COLO668 (cell line): ENCODE measurements at regions not wholly inside any gene's neighbourhood (a gene's known extent, or its start where the extent isn't known, plus 50 kb on each side); places are given as distances from the start of the nearest gene placed in this dataset.
"Not testable (repeated sequence)": the region's sequence is repeated elsewhere in the genome, so short reads cannot be mapped to it uniquely, and the experiment has no call there.

Experiments
- DNase-seq: peaks from one replicate; lab custom pipeline; 2025; ENCODE audit not compliant: unreplicated experiment; lab: John Stamatoyannopoulos, UW

DNA sequence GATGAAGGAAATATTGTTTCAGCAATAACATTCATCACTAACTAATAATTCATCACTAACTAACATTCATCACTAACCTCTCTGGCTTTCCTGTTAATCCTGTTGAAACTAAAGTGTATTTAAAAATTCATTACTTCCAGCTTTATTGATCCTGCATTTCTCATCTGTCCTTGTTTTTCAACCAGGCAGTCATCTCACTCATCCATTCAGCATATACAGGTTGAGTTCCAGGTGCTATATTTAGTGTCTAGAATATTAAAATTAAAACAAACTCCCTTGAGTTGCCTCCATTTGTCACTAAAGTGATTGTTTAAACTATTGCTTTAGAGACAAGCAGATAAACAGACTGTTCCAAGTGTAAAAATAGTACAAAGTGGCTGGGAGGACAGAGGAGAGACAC is 58.1 kb downstream of the ATXN7L3B start:
- no peak for DNase-seq

DNA sequence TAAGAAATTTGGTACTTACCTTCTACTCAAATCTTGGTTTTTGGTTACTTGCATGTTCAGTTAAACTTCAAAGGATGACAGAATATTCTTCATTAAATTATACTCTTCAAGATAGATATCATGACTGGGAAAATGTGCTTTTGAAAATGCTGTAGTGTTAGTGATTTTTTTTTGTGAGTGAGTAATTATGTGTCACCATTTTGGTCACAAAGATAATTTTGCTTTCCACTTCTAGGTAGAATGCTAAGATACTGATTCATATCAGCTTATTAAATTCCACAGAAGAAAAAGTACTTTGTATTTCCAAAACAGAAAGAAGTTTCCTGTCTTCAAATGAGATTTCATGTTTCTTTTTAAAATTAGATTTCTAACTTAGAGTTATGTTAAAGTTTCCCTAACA is 61.2 kb downstream of the ATXN7L3B start:
- no peak for DNase-seq

DNA sequence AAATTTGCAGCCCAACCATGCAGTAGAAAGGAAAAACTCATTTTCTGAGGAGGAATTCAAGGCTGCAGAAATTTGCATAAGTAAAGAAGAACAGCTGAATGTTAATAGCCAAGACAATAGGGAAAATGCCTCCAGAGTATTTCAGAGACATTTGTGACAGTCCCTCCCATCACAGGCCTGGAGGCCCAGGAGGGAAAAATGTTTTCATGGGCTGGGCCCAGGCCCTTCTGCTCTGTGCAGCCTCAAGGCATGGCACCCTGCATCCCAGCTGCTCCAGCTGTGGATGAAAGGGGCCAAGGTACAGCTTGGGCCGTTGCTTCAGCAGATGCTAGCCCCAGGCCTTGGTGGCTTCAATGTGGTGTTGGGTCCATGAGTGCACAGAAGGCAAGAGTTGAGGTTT is 62.3 kb downstream of the ATXN7L3B start:
- peak; percentile 5 for DNase-seq

DNA sequence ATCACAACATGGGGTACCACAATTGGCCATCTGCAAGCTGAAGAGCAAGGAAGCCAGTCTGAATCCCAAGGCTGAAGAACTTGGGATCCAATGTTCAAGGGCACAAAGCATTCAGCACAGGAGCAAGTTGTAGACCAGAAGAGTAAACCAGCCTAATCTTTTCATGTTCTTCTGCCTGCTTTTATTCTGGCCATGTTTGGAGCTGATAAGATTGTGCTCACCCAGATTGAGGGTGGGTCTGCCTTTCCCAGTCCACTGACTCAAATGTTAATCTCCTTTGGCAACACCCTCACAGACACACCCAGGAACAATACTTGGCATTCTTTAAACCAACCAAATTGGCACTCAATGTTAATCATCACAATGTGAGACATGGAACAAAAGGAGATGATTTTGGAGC is 63.2 kb downstream of the ATXN7L3B start:
- not testable (repeated sequence) for DNase-seq

DNA sequence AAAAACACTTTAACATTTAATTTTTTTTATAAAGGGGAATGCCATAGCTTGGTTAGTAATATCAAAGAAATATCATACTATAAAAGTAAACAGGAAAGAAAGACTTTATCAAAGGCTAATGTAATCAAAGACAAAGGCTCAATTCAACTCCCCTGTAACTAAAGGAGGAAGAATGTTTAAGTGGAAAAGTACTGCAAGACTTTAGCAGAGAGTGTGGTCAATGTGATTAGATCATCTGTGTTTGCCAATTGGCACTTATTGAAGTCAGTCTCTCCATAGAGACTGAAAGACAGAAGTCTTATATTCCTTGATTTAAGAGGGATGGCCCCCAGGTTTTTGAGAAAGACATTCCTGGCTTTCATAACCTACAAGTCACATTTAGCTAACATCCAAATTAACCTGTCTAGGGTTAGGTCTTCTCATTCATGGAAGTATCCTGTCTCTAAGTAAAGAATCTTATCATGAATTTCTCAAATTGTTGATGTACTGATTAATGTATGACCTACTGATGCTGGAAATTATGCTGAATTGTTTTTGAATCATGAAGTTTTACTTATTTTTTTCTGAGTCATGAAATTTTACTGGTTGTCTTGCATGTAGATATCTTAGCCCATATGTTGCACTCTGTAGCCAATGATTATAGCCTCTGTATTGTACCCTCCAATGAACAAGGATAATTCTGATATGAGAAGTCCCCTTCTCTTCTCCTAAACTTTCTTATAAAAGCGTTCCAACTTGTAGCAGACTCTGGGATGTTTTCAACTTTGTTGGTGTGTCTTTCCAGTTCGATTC is 65.4 kb downstream of the ATXN7L3B start:
- no peak for DNase-seq

DNA sequence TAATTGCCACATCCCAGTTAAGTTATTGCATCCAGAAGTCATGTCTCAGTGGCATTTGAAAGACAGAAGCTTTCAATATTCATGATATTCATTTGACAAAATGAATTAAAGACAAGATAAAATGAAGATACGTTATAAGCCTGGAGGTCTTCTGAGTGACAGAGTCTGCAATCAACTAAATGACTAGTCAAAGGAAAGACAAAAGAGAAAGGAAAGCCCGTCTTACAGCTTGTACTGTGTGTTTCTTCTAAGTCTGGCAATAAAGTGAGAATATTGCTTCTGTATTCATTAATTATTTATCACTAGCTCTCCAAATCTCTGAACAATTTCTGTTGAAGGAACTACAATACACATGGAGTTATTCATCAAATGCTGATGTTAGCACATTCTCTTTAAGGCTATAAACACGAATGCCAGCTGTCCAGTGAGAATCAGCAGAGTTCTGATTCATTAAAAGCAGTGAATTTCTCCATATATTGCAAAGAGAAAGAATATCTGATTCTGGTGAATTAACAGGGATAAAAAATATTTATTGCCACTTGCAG is 70.7 kb downstream of the ATXN7L3B start:
- no peak for DNase-seq

DNA sequence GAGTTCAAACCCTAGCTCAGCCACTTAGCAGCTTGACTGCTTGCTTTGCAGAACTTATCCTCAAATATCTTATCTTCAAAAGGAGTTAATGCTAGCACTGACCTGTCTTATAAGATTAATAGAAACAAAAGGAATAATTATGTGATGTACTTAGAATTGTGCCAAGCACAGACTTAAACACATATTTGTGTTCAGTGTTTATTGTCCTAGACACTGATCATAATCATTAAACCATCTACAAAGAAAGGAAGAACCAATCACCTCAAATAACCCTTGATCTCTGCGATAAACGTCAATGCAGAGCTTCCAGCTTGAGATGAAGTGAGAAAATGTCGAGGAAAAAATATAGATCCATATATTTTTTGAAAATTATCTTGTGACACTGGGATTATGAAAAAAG is 73.1 kb downstream of the ATXN7L3B start:
- no peak for DNase-seq

DNA sequence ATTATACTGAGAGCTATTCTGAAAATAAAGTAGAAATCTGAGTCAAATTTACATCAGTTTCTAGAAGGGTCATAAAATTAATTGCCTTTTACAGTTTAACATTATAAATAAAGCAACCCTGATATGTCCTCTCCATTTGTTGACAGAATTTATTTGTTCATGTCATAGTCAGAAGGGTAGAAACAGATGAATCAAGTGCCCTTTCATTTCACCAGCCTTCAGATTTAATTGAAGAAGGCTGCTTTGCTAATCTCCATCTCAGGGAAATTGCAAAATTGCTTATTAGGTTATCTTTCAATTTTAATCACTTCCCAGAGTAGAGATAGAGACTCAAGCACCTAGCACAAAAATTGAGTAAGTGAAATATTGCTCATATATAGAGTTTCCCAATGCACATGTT is 76.8 kb downstream of the ATXN7L3B start:
- no peak for DNase-seq

DNA sequence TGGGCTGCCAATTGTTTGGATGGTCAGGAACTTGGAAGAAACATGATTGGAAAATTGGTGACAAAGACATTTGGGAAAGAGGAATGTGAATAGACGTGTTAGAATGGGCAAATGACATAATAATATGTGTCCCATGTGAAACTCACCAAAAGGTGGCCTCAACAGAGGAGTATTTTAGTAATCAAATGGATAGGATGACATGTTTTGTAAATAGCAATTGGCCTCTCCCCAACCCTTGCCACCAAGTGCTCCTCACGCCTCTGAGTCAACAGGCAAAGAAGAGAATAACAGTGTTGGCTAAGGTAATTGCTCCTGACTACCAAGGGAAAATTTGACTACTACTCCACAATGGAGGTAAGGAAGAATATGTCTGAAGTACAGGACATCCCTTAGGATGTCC is 81.4 kb downstream of the ATXN7L3B start:
- DNase-seq, result peak; percentile 16

DNA sequence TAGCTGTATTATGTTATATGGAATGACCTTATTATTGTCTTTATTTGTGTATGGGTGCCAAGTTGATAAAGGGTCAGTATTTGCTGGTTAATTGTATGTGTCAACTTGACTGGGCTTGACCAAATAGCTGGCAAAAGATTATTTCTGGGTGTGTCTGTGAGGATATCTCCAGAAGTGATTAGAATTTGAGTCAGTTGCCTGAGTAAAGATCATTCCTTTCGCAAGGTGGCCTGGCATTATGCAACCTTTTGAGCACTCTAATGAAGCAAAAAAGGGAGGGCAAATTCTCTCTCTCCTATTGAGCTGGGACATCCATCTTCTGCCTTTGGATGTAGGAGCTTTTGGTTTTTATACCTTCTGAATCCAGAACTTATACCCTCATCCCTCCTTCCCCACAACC is 82.2 kb downstream of the ATXN7L3B start:
- DNase-seq, result no peak

DNA sequence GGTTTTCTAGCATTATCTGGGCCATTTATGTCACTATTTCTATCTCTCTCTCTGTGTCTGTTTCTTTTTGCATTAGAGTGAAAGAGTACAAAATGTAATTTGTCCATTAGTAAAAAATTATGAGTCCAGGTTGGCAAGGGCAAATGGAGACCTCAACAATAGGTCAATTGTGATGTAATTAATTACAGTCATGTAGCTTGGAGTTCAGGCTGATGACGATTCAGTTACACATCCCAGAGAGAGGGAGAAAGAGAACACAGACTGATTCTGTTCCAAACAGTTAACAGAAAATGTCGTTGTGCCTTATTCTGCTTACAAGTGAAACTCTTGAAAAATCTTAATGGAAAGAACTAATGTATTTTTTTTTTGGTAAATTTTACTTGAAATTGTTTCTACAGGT is 83.3 kb downstream of the ATXN7L3B start:
- DNase-seq, result no peak

DNA sequence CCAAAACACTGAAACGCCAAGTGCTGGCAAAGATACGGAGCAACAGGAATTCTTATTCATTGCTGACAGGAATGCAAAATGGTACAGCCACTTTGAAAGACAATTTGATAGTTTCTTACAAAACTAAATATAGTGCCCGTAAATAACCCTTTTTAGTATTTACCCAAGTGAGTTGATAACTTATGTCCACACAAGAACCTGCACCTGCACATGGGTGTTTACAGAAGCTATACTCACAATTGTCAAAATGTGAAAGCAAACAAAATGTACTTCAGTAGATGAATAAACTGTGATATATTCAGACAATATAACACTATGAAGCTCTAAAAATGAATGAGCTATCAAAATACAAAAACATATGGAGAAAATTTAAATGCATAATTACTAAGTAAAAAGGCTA is 86.6 kb downstream of the ATXN7L3B start:
- peak; percentile 35 for DNase-seq

DNA sequence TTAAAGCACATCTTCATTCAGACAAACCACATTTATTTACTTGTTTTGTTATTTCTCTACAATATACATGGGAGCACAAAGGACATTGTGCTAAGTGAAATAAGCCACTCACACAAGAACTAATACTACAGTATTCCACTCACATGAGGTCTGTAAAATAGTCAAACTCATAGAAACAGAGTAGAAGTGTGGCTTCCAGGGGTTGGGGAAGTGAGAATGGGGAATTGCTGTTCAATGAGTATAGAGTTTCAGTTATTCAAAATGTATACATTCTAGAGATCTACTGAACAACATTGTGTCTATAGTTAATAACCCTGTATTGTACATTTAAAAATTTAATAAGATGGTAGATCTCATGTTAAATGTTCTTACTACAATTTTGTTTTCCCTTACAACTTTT is 88.8 kb downstream of the ATXN7L3B start:
- DNase-seq, result no peak

DNA sequence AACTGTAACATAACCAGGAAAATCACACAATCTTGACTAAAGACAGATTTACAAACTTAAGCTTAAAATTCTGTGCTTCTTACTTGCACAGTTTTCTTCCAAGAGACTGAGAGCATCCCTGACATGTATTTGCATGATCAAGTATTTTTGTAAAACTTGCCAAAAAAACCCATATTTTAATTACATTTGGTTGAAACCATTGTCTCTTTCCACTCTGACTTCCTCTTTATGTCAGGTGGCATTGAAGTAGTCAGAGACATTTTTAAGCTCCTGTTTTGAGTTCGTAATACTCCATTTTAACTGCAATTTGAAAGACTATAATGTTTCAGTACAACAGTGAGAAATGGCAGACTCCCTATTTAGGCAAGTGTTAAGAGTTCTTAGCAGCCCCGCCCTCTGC is 103.6 kb downstream of the ATXN7L3B start:
- DNase-seq, result no peak

DNA sequence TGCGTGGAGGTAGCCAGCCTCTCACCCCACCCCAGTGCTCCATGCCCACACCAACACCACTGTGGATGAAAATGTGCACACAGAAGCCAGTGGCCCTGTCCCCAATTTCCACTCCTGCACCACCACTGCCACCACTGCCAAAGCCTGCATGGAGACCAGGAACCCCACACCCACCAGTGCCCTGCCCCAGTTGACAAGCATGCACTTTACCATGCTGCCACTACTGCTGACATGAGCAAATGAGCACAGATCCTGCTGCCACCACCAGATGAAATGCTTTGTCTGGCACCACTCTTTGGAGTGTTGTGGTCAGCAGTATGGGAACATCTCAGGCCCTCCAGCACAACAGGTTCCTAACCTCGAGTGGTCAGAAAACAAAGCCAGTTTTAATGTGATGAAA is 104.1 kb downstream of the ATXN7L3B start:
- no peak for DNase-seq

DNA sequence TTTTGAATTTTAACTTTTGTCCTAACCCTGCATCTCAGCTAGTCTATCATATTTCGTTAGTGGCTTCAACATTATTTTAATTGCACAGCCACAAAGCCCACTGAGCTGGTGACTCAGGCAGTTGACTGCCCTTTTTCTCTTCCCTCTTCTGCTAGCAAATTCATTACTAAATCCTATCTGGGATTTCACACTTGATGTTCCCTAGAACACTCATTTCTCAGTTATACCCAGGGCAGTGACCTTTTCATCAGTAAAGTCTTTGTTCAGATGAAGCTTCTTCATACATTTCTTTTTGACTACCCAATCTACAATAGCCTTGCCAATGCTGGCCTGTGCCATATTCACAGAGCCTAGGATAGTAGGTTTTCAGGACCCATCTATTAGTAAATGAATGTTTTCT is 107.0 kb downstream of the ATXN7L3B start:
- DNase-seq, result no peak

DNA sequence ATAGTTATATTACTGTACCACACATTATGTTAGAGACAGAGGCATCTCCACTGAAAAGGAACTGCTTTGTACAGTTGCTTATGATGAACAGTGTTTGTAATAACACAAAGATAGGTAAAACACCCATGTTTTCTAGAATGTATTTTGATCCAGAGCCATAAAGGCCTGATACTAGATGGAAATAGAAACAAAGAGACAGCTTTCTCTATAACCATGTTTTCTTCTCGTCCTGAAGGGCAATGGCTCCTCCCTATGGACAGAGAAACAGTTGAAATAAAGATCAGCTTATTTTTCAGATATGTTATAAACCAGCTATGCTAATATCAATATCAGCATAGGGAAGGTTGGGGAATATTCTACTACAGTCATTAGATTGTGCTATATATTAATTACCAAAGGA is 109.2 kb downstream of the ATXN7L3B start:
- peak; percentile 37 for DNase-seq

DNA sequence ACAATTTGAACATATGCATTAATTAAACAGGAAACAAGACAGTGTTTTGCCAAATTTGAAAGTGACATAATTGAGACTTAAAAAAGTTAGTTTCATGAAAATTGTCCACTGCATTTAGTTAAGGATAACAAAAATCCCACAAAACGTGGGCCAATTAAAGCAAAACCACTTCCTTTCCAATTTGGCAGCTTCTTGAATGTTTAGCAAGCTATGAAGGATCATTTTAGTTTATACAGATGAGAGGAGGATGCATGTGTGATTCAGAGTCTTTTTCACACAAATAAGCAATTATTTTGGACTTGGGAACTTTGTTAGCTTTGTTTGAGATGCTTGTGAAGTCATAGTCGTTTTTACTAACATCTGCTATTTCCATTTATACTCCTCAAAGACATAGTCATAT is 109.6 kb downstream of the ATXN7L3B start:
- no peak for DNase-seq

DNA sequence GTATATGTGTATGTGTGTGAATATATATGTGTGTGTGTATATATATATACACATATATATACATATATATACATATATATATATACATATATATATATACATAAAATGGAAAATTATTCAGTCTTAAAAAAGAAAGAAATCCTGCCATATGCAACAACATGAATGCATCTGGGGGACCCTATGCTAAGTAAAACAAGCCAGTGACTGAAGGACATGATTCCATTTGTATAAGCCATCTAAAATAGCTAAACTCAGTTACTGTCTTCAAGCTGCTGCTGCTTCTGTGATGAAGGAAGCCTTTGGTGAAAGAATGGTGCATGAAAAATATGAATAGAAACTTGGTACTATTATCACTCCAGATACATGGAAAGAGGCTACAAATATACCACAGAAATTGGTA is 118.6 kb downstream of the ATXN7L3B start:
- DNase-seq, result no peak

DNA sequence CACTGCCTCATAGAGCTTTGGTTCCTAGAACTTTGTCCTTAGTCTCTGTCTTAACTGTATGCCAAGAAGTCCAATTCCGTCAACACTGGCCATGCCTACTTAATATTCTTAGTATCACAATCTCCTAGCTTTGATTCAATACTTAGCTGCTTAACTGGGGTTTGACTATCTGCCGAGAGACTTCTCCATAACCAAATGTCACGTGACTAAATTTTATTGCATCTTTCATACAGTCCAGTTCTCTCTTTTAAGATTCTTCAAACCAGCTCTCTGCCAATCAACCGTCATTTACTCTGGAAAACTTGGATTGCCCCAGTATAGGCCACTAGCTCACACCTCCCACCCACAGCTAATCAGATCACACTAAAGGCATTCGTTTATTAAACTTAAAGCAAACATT is 122.8 kb downstream of the ATXN7L3B start:
- DNase-seq, result no peak

DNA sequence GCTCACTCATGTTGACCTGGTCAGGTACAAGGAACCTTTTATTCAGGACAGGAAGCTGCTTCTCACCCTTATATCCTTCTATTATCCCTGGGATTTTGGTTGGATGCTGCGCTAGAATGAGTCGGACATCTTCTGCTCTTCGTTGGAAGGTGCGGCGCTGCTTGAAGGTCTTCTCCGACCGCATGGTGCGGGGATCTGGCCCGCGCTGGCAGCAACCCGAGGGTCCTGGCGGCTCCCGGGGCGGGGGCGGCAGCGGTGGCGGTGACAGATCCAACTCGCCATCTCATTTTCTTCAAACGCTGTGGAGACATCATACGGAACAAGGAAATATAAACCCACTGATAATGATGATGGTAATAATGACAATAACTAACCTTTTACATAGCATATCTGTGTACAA is 126.3 kb downstream of the ATXN7L3B start:
- no peak for DNase-seq

DNA sequence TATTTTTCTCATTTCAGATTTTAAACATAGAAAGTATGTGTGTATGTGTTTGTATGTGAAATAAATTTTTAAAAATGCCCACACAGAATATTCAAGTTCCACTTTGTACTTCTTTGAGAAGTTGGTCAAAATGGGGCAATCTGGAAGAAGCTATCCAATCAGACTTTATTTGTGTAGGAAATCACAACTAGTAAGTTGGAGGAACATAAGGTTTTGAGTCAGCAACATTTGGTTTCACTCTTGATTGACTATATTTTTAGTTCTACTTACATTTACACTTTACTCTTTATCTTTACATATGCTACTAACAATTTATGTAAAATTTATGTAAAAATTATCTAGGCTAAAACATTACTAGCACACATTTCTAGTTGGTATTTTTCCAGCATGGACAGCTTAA is 128.1 kb downstream of the ATXN7L3B start:
- no peak for DNase-seq

DNA sequence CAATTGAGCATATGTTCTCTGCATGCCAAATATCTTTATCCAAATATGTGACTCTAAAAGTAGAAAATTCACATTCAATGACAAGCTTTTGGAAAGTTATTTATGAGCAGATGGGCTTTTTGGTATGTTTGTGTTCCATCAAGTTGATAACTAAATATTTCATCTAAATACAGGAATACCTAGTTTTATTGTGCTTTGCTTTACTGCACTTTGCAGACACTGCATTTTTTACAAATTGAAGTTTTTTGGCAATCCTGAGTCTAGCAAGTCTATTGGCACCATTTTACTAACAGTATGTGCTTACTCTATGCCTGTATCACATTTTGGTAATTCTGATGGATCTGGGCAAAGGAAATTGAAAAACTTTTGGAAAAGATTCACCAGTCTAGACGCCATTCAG is 133.8 kb downstream of the ATXN7L3B start:
- no peak for DNase-seq
